Activated naive CD8-positive, alpha-beta T cell treated with anti-CD3 and anti-CD28 coated beads for 36 hours (primary cell): ENCODE measurements at regions not wholly inside any gene's neighbourhood (a gene's known extent, or its start where the extent isn't known, plus 50 kb on each side); places are given as distances from the start of the nearest gene placed in this dataset.

Experiments
- DNase-seq: peaks from one replicate; pipeline ENCODE4 v3.0.0; 2021
- H3K27ac Mint-ChIP-seq: one replicate; pipeline ENCODE4 v1.8.0; 2022; ENCODE audit warnings: mild to moderate bottlenecking, moderate library complexity, mixed read lengths
- H3K27me3 Mint-ChIP-seq: one replicate; pipeline ENCODE4 v1.8.0; 2022; ENCODE audit warnings: mild to moderate bottlenecking, mixed read lengths
- H3K36me3 Mint-ChIP-seq: one replicate; pipeline ENCODE4 v1.8.0; 2021; ENCODE audit warnings: mild to moderate bottlenecking, mixed read lengths
- H3K4me1 Mint-ChIP-seq: one replicate; pipeline ENCODE4 v1.8.0; 2021; ENCODE audit warnings: mixed read lengths
- H3K4me3 Mint-ChIP-seq: one replicate; pipeline ENCODE4 v1.8.0; 2022; ENCODE audit warnings: mild to moderate bottlenecking, moderate library complexity, mixed read lengths
- H3K9me3 Mint-ChIP-seq: one replicate; pipeline ENCODE4 v1.8.0; 2022; ENCODE audit warnings: mixed read lengths

- Mint-ChIP-seq H3K9me3 (peaks cover 1% of the 10 kb centered on the region), H3K27me3 (no peaks in the 10 kb centered on the region), H3K4me3 (no peak overlapping the region), H3K36me3 (no peaks in the 10 kb centered on the region), H3K27ac (no peak overlapping the region), H3K4me1 (no peaks in the 10 kb centered on the region)
- no peak for DNase-seq
Measured at GRCh38 chr1:82724246-82724645, 923.5 kb downstream of the ADGRL2 start.

GRCh38 chr1:82722608-82723007 lies 921.9 kb downstream of the ADGRL2 start:
- no peak for DNase-seq
- H3K4me3 Mint-ChIP-seq, result no peak overlapping the region
- H3K9me3 Mint-ChIP-seq, result no peaks in the 10 kb centered on the region
- no peaks in the 10 kb centered on the region for H3K36me3 Mint-ChIP-seq
- no peaks in the 10 kb centered on the region for H3K4me1 Mint-ChIP-seq
- H3K27me3 Mint-ChIP-seq, result no peaks in the 10 kb centered on the region
- H3K27ac Mint-ChIP-seq, result no peak overlapping the region

GRCh38 chr1:82721702-82722101 lies 921.0 kb downstream of the ADGRL2 start:
- no peak overlapping the region for H3K27ac Mint-ChIP-seq
- DNase-seq, result no peak
- no peak overlapping the region for H3K4me3 Mint-ChIP-seq
- no peaks in the 10 kb centered on the region for H3K36me3 Mint-ChIP-seq
- no peaks in the 10 kb centered on the region for H3K9me3 Mint-ChIP-seq
- no peaks in the 10 kb centered on the region for H3K4me1 Mint-ChIP-seq
- H3K27me3 Mint-ChIP-seq, result no peaks in the 10 kb centered on the region

GRCh38 chr1:82718719-82719419 lies 918.1 kb downstream of the ADGRL2 start:
- no peaks in the 10 kb centered on the region for H3K9me3 Mint-ChIP-seq
- no peak for DNase-seq
- no peaks in the 10 kb centered on the region for H3K27me3 Mint-ChIP-seq
- H3K4me3 Mint-ChIP-seq, result no peak overlapping the region
- no peaks in the 10 kb centered on the region for H3K36me3 Mint-ChIP-seq
- no peaks in the 10 kb centered on the region for H3K4me1 Mint-ChIP-seq
- H3K27ac Mint-ChIP-seq, result no peak overlapping the region

- H3K36me3 Mint-ChIP-seq, result no peaks in the 10 kb centered on the region
- no peak overlapping the region for H3K27ac Mint-ChIP-seq
- no peaks in the 10 kb centered on the region for H3K27me3 Mint-ChIP-seq
- H3K4me3 Mint-ChIP-seq, result no peak overlapping the region
- H3K9me3 Mint-ChIP-seq, result no peaks in the 10 kb centered on the region
- no peak for DNase-seq
- H3K4me1 Mint-ChIP-seq, result no peaks in the 10 kb centered on the region
Measured at GRCh38 chr1:82710091-82710490, 909.4 kb downstream of the ADGRL2 start.

GRCh38 chr1:82707681-82708080 lies 906.9 kb downstream of the ADGRL2 start:
- H3K4me1 Mint-ChIP-seq, result no peaks in the 10 kb centered on the region
- no peak overlapping the region for H3K4me3 Mint-ChIP-seq
- DNase-seq, result no peak
- no peaks in the 10 kb centered on the region for H3K36me3 Mint-ChIP-seq
- H3K27ac Mint-ChIP-seq, result no peak overlapping the region
- H3K9me3 Mint-ChIP-seq, result no peaks in the 10 kb centered on the region
- no peaks in the 10 kb centered on the region for H3K27me3 Mint-ChIP-seq

- Mint-ChIP-seq H3K9me3 (no peaks in the 10 kb centered on the region), H3K27ac (no peak overlapping the region), H3K4me1 (no peaks in the 10 kb centered on the region), H3K36me3 (no peaks in the 10 kb centered on the region), H3K27me3 (no peaks in the 10 kb centered on the region), H3K4me3 (no peak overlapping the region)
- no peak for DNase-seq
Measured at GRCh38 chr1:82706741-82707140, 906.0 kb downstream of the ADGRL2 start.

- Mint-ChIP-seq H3K9me3 (no peaks in the 10 kb centered on the region), H3K27ac (no peak overlapping the region), H3K4me3 (no peak overlapping the region), H3K27me3 (no peaks in the 10 kb centered on the region), H3K36me3 (no peaks in the 10 kb centered on the region), H3K4me1 (no peaks in the 10 kb centered on the region)
- no peak for DNase-seq
Measured at GRCh38 chr1:82704966-82705365, 904.2 kb downstream of the ADGRL2 start.

- Mint-ChIP-seq H3K27ac (no peak overlapping the region), H3K36me3 (no peaks in the 10 kb centered on the region), H3K27me3 (no peaks in the 10 kb centered on the region), H3K4me3 (no peak overlapping the region), H3K9me3 (no peaks in the 10 kb centered on the region), H3K4me1 (no peaks in the 10 kb centered on the region)
- DNase-seq, result no peak
Measured at GRCh38 chr1:82704393-82704792, 903.7 kb downstream of the ADGRL2 start.

- Mint-ChIP-seq H3K4me1 (no peaks in the 10 kb centered on the region), H3K27ac (no peak overlapping the region), H3K4me3 (no peak overlapping the region), H3K27me3 (no peaks in the 10 kb centered on the region), H3K36me3 (no peaks in the 10 kb centered on the region), H3K9me3 (no peaks in the 10 kb centered on the region)
- no peak for DNase-seq
Measured at GRCh38 chr1:82703951-82704350, 903.2 kb downstream of the ADGRL2 start.

GRCh38 chr1:82700476-82700875 lies 899.7 kb downstream of the ADGRL2 start:
- Mint-ChIP-seq H3K4me1 (no peaks in the 10 kb centered on the region), H3K9me3 (no peaks in the 10 kb centered on the region), H3K4me3 (no peak overlapping the region), H3K27me3 (no peaks in the 10 kb centered on the region), H3K27ac (no peak overlapping the region), H3K36me3 (no peaks in the 10 kb centered on the region)
- DNase-seq, result no peak

GRCh38 chr1:82697965-82698364 lies 897.2 kb downstream of the ADGRL2 start:
- Mint-ChIP-seq H3K27me3 (no peaks in the 10 kb centered on the region), H3K9me3 (no peaks in the 10 kb centered on the region), H3K36me3 (no peaks in the 10 kb centered on the region), H3K4me3 (no peak overlapping the region), H3K4me1 (no peaks in the 10 kb centered on the region), H3K27ac (no peak overlapping the region)
- DNase-seq, result no peak

GRCh38 chr1:82695443-82695842 lies 894.7 kb downstream of the ADGRL2 start:
- Mint-ChIP-seq H3K27me3 (no peaks in the 10 kb centered on the region), H3K36me3 (no peaks in the 10 kb centered on the region), H3K27ac (no peak overlapping the region), H3K9me3 (no peaks in the 10 kb centered on the region), H3K4me1 (no peaks in the 10 kb centered on the region), H3K4me3 (no peak overlapping the region)
- DNase-seq, result no peak

- Mint-ChIP-seq H3K36me3 (no peaks in the 10 kb centered on the region), H3K27me3 (no peaks in the 10 kb centered on the region), H3K27ac (no peak overlapping the region), H3K9me3 (peaks cover 9% of the 10 kb centered on the region), H3K4me1 (no peaks in the 10 kb centered on the region), H3K4me3 (no peak overlapping the region)
- no peak for DNase-seq
Measured at GRCh38 chr1:82690411-82690810, 889.7 kb downstream of the ADGRL2 start.

GRCh38 chr1:82689217-82689616 lies 888.5 kb downstream of the ADGRL2 start:
- no peak overlapping the region for H3K27ac Mint-ChIP-seq
- no peak overlapping the region for H3K4me3 Mint-ChIP-seq
- H3K27me3 Mint-ChIP-seq, result no peaks in the 10 kb centered on the region
- no peaks in the 10 kb centered on the region for H3K4me1 Mint-ChIP-seq
- peaks cover 9% of the 10 kb centered on the region for H3K9me3 Mint-ChIP-seq
- no peaks in the 10 kb centered on the region for H3K36me3 Mint-ChIP-seq
- DNase-seq, result no peak

GRCh38 chr1:82686774-82687173 lies 886.0 kb downstream of the ADGRL2 start:
- Mint-ChIP-seq H3K4me1 (no peaks in the 10 kb centered on the region), H3K4me3 (no peak overlapping the region), H3K27me3 (no peaks in the 10 kb centered on the region), H3K27ac (no peak overlapping the region), H3K9me3 (peaks cover 11% of the 10 kb centered on the region), H3K36me3 (no peaks in the 10 kb centered on the region)
- no peak for DNase-seq
